ENCODE measurements at regions not wholly inside any gene's neighbourhood (a gene's known extent, or its start where the extent isn't known, plus 50 kb on each side); places are given as distances from the start of the nearest gene placed in this dataset.

GRCh38 chr15:77822631-77823230, 190.0 kb upstream of the LINGO1 start:
- TF ChIP-seq, protein P1, sequence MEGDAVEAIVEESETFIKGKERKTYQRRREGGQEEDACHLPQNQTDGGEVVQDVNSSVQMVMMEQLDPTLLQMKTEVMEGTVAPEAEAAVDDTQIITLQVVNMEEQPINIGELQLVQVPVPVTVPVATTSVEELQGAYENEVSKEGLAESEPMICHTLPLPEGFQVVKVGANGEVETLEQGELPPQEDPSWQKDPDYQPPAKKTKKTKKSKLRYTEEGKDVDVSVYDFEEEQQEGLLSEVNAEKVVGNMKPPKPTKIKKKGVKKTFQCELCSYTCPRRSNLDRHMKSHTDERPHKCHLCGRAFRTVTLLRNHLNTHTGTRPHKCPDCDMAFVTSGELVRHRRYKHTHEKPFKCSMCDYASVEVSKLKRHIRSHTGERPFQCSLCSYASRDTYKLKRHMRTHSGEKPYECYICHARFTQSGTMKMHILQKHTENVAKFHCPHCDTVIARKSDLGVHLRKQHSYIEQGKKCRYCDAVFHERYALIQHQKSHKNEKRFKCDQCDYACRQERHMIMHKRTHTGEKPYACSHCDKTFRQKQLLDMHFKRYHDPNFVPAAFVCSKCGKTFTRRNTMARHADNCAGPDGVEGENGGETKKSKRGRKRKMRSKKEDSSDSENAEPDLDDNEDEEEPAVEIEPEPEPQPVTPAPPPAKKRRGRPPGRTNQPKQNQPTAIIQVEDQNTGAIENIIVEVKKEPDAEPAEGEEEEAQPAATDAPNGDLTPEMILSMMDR (IDR thresholded peaks at IDR 0.05; ENCODE audit: insufficient read depth, low read depth, low read length, missing control alignments), result no peak
- DNase-seq (ENCODE audit: low read depth), result no peak
- no peak overlapping the region for H3K4me3 ChIP-seq (ENCODE audit: low read depth, low read length)

DNA sequence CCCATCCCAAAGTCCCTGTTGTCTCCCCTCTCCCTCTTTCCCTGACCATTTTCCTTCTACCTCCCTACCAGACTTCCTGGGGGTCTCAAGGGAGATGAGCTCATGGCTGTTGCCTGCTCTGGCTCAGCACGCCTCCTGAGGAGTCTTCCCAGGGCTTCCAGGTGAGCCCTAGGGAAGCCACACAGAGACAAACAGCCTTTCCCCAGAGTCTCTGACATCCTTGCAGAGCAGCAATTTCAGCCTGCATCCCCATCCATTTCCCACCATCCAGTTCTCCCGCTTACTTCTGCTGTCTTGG, 189.2 kb upstream of the LINGO1 start:
- no peak overlapping the region for H3K4me3 ChIP-seq (ENCODE audit: low read depth, low read length)
- TF ChIP-seq, protein P1 (IDR thresholded peaks at IDR 0.05; ENCODE audit: insufficient read depth, low read depth, low read length, missing control alignments), result no peak
- DNase-seq (ENCODE audit: low read depth), result no peak

GRCh38 chr15:77821188-77821958, 188.7 kb upstream of the LINGO1 start:
- TF ChIP-seq, protein P1 (IDR thresholded peaks at IDR 0.05; ENCODE audit: insufficient read depth, low read depth, low read length, missing control alignments), result peak; percentile 78
- peak; percentile 62 for DNase-seq (ENCODE audit: low read depth)
- no peak overlapping the region for H3K4me3 ChIP-seq (ENCODE audit: low read depth, low read length)

DNA sequence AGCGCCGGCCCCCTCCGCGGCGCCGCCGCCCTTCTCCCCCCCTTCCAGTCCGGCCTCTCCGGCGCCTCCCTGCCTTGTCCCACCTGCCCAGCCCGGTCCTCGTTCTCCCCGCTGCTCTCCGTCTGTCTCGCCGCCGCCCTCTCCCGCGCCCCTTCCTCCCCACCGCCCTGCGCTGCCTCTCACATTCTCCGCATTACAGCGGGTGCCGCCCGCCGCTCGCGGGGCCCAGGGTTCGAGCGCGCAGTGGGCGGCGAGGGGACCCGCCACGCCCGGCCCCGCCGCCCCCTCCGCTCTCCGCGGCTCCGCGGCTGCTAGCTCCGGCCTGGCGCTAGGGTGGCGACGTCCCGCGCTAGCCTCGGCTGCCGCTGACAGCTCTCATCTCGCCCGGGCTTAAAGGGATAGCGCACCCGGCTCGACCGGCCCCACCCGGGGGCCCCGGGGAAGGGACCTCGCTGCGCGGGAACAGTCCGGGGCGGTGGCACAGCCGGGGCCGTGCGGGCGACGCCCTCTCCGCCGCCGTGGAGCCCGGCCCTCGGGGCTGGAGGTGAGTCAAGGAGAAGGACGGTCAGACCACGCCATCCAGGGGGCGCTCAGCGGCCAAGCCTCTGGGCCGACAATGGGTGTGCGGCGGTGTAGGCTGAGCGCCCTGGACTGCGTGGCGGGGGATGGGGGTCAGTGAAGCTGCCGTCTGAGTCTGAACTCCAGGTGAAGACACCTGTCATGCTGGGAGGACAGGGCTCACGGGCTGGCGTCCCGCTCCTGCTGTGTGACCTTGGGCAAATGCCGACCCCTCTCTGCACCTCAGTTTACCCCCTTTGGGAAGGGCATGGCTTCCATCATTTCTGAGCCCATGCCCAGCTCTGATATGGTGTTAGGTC, 187.4 kb upstream of the LINGO1 start:
- H3K4me3 ChIP-seq (ENCODE audit: low read depth, low read length), result no peak overlapping the region
- no peak for DNase-seq (ENCODE audit: low read depth)
- TF ChIP-seq, protein P1 (IDR thresholded peaks at IDR 0.05; ENCODE audit: insufficient read depth, low read depth, low read length, missing control alignments), result no peak

DNA sequence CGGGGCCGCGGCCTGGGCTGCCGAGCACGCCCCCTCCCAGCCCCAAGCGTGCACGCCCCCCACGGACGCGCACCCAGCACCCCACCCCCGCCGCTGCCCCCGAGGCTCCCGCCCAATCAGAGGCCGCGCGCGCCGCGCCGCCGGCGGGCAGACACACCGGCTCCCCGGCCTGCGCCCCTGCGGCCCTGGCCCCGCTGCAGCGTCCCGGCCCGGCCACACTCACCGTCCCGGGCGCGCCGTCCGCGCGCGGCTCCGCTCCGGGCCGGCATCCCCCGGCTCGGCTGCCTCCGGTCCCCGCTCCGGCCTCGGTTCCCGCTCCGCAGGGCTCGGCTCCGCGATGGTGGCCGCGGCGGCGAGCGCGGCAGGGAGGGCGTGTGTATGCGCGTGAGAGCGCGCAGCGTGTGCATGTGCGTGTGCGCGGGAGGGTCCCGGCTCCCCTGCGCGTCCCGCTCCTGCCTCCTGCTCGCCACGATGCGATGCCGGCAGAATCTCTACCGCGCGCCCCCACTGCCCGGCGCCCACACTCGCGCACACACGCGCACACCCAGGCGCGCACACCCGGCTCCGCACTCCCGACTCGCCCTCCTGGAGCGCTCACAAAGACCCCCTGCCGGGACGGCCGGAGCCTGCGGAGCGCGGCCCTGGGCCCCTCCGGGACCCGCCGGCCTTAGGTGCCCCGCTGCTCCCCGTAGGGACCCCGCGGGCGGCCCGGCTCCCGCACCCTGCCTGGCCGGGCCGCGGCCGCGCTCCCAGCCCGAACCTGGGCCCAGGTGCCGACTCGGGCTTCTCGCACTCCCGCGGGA, 186.5 kb upstream of the LINGO1 start:
- TF ChIP-seq, protein P1 (IDR thresholded peaks at IDR 0.05; ENCODE audit: insufficient read depth, low read depth, low read length, missing control alignments), result no peak
- DNase-seq (ENCODE audit: low read depth), result no peak
- no peak overlapping the region for H3K4me3 ChIP-seq (ENCODE audit: low read depth, low read length)

- TF ChIP-seq, protein P1 (IDR thresholded peaks at IDR 0.05; ENCODE audit: insufficient read depth, low read depth, low read length, missing control alignments), result no peak
- no peak overlapping the region for H3K4me3 ChIP-seq (ENCODE audit: low read depth, low read length)
- no peak for DNase-seq (ENCODE audit: low read depth)
Observed at GRCh38 chr15:77818484-77819047, 185.9 kb upstream of the LINGO1 start.

Measured in GM12865 (cell line).